OCI-LY7 (cell line): ENCODE measurements at regions not wholly inside any gene's neighbourhood (a gene's known extent, or its start where the extent isn't known, plus 50 kb on each side); places are given as distances from the start of the nearest gene placed in this dataset.

ENCODE experiments used
- EZH2phosphoT487 ChIP-seq: fragments of 200-600 bp; sonication (generic); IDR thresholded peaks from 2 replicates; pipeline ENCODE4 v1.6.1; 2018; ENCODE audit warnings: low read depth, borderline replicate concordance, mild to moderate bottlenecking, mixed run types, antibody characterized with exemption, low read length, moderate library complexity, mixed read lengths
- TF ChIP-seq, protein P1 (sequence below): fragments of 200-600 bp; sonication (generic); conservative IDR thresholded peaks from 2 replicates; pipeline ENCODE4 v1.5.1; 2014; ENCODE audit warnings: mild to moderate bottlenecking, antibody characterized with exemption, low read length, moderate library complexity, mixed read lengths

DNA sequence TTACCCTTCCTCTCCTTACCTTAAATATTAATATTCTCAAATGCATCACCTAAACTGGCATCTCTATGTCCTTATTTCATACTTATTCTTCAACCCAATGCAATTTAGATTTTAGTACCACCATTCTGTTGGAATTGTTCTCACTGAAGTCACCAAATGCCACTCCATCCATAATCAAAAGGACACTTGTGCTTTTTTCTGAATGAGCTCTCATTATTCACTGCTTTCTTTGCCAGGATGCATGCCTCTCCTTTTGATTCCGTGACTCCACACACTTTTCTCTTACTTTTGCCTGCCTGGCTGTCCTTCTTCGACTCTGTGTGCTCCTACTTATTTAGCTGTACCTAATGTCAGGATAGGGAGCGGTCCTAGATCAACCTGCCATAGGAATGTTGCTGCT, 633.1 kb upstream of the BOD1L1 start:
- TF ChIP-seq, protein P1, sequence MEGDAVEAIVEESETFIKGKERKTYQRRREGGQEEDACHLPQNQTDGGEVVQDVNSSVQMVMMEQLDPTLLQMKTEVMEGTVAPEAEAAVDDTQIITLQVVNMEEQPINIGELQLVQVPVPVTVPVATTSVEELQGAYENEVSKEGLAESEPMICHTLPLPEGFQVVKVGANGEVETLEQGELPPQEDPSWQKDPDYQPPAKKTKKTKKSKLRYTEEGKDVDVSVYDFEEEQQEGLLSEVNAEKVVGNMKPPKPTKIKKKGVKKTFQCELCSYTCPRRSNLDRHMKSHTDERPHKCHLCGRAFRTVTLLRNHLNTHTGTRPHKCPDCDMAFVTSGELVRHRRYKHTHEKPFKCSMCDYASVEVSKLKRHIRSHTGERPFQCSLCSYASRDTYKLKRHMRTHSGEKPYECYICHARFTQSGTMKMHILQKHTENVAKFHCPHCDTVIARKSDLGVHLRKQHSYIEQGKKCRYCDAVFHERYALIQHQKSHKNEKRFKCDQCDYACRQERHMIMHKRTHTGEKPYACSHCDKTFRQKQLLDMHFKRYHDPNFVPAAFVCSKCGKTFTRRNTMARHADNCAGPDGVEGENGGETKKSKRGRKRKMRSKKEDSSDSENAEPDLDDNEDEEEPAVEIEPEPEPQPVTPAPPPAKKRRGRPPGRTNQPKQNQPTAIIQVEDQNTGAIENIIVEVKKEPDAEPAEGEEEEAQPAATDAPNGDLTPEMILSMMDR, result no peak
- TF ChIP-seq EZH2phosphoT487, result no peak
